ENCODE measurements at regions not wholly inside any gene's neighbourhood (a gene's known extent, or its start where the extent isn't known, plus 50 kb on each side); places are given as distances from the start of the nearest gene placed in this dataset.

- no peaks in the 10 kb centered on the region for H4K20me1 ChIP-seq (ENCODE audit: low read depth, low read length)
- H3K9ac ChIP-seq (ENCODE audit: low read length), result no peak overlapping the region
- H3K27ac ChIP-seq (ENCODE audit: low read depth, low read length), result no peak overlapping the region
- no peaks in the 10 kb centered on the region for H3K9me2 ChIP-seq (replicated peaks; ENCODE audit: insufficient read depth, low read length)
- no peaks in the 10 kb centered on the region for H3K79me2 ChIP-seq (ENCODE audit: insufficient read depth, low read length)
- no peaks in the 10 kb centered on the region for H3K27me3 ChIP-seq (ENCODE audit: low read length)
- no peaks in the 10 kb centered on the region for H3F3A ChIP-seq (ENCODE audit: insufficient read depth)
- H3K9me3 ChIP-seq (ENCODE audit: insufficient read depth, low read length), result no peaks in the 10 kb centered on the region
- H2AFZ ChIP-seq (ENCODE audit: low read depth, low read length, severe bottlenecking), result no peak overlapping the region
- H3K4me3 ChIP-seq (ENCODE audit: insufficient read depth, low read length, poor library complexity, severe bottlenecking), result no peak overlapping the region
- no peak overlapping the region for H3K4me2 ChIP-seq (ENCODE audit: low read depth, low read length, poor library complexity, severe bottlenecking)
- no peak for TF ChIP-seq EZH2phosphoT487 (conservative IDR thresholded peaks at IDR 0.05; ENCODE audit: low read length)
- TF ChIP-seq CTCF (IDR thresholded peaks at IDR 0.05; ENCODE audit: insufficient read depth, low read length, poor library complexity, severe bottlenecking), result no peak
- no peaks in the 10 kb centered on the region for H3K36me3 ChIP-seq (ENCODE audit: low read length)
Observed at GRCh38 chr12:126093908-126094307, 1028.7 kb downstream of the AACS start.

- H3K4me2 ChIP-seq (ENCODE audit: low read depth, low read length, poor library complexity, severe bottlenecking), result no peak overlapping the region
- H4K20me1 ChIP-seq (ENCODE audit: low read depth, low read length), result no peaks in the 10 kb centered on the region
- no peaks in the 10 kb centered on the region for H3K9me3 ChIP-seq (ENCODE audit: insufficient read depth, low read length)
- H3K27me3 ChIP-seq (ENCODE audit: low read length), result no peaks in the 10 kb centered on the region
- no peaks in the 10 kb centered on the region for H3K79me2 ChIP-seq (ENCODE audit: insufficient read depth, low read length)
- TF ChIP-seq CTCF (IDR thresholded peaks at IDR 0.05; ENCODE audit: insufficient read depth, low read length, poor library complexity, severe bottlenecking), result no peak
- no peak for TF ChIP-seq EZH2phosphoT487 (conservative IDR thresholded peaks at IDR 0.05; ENCODE audit: low read length)
- no peak overlapping the region for H2AFZ ChIP-seq (ENCODE audit: low read depth, low read length, severe bottlenecking)
- H3K27ac ChIP-seq (ENCODE audit: low read depth, low read length), result no peak overlapping the region
- H3K9me2 ChIP-seq (replicated peaks; ENCODE audit: insufficient read depth, low read length), result no peaks in the 10 kb centered on the region
- no peaks in the 10 kb centered on the region for H3K36me3 ChIP-seq (ENCODE audit: low read length)
- H3F3A ChIP-seq (ENCODE audit: insufficient read depth), result no peaks in the 10 kb centered on the region
- H3K9ac ChIP-seq (ENCODE audit: low read length), result no peak overlapping the region
- no peak overlapping the region for H3K4me3 ChIP-seq (ENCODE audit: insufficient read depth, low read length, poor library complexity, severe bottlenecking)
Observed at GRCh38 chr12:126095748-126096510, 1030.7 kb downstream of the AACS start.

- no peak overlapping the region for H3K4me2 ChIP-seq (ENCODE audit: low read depth, low read length, poor library complexity, severe bottlenecking)
Observed at GRCh38 chr12:126106706-126107105, 1041.5 kb downstream of the AACS start.

More at GRCh38 chr12:126106706-126107105, 1041.5 kb downstream of the AACS start:
- H2AFZ ChIP-seq (ENCODE audit: low read depth, low read length, severe bottlenecking), result no peak overlapping the region
- H3K9ac ChIP-seq (ENCODE audit: low read length), result no peak overlapping the region
- H3K9me2 ChIP-seq (replicated peaks; ENCODE audit: insufficient read depth, low read length), result no peaks in the 10 kb centered on the region
- no peaks in the 10 kb centered on the region for H4K20me1 ChIP-seq (ENCODE audit: low read depth, low read length)
- H3K9me3 ChIP-seq (ENCODE audit: insufficient read depth, low read length), result no peaks in the 10 kb centered on the region
- H3K27ac ChIP-seq (ENCODE audit: low read depth, low read length), result no peak overlapping the region
- no peaks in the 10 kb centered on the region for H3K36me3 ChIP-seq (ENCODE audit: low read length)
- no peaks in the 10 kb centered on the region for H3F3A ChIP-seq (ENCODE audit: insufficient read depth)
- no peaks in the 10 kb centered on the region for H3K27me3 ChIP-seq (ENCODE audit: low read length)
- TF ChIP-seq EZH2phosphoT487 (conservative IDR thresholded peaks at IDR 0.05; ENCODE audit: low read length), result no peak
- no peak for TF ChIP-seq CTCF (IDR thresholded peaks at IDR 0.05; ENCODE audit: insufficient read depth, low read length, poor library complexity, severe bottlenecking)
- no peaks in the 10 kb centered on the region for H3K79me2 ChIP-seq (ENCODE audit: insufficient read depth, low read length)
- no peak overlapping the region for H3K4me3 ChIP-seq (ENCODE audit: insufficient read depth, low read length, poor library complexity, severe bottlenecking)
